K562 (cell line): ENCODE measurements at regions not wholly inside any gene's neighbourhood (a gene's known extent, or its start where the extent isn't known, plus 50 kb on each side); places are given as distances from the start of the nearest gene placed in this dataset.

Experiments used
- ATAC-seq: fragments of 200-7000 bp; cut with Tn5 transposase; 3 replicates; pipeline ENCODE4 v1.9.1; 2020; ENCODE audit warnings: moderate library complexity
- BruUV-seq: library from RNA; stranded (reverse); fragments of 400-500 nt; replicated peaks from 2 replicates; lab custom pipeline; 2021; lab: Mats Ljungman, UMichigan
- CTCF ChIA-PET: fragments of 300-600 bp; formaldehyde crosslinking; extraction: SDS; loops from one replicate; lab custom pipeline; 2021; ENCODE audit warnings: low intra/inter-chr PET ratio; lab: Yijun Ruan, JAX
- POLR2A ChIA-PET: fragments of 300-600, 350-650 bp; sonication (Branson Sonifier 250); formaldehyde crosslinking; extraction: SDS; loops from one replicate; lab custom pipeline; 2021; ENCODE audit warnings: antibody characterized with exemption, inconsistent platforms; lab: Yijun Ruan, JAX
- DNase-seq, 4 experiments: peaks; one replicate each; pipeline versions ENCODE4 v3.0.0 to v3.0.0-alpha.2; 2011 to 2018; ENCODE audit warnings: low spot score in 3 of 4, mixed read lengths in 3 of 4; ENCODE audit errors: extremely low read depth in 1 of 4
- FAIRE-seq: peaks from 2 replicates; lab custom pipeline; 2011; peaks lifted over from hg19 to GRCh38; lab: Jason Lieb, UNC
- H2AFZ ChIP-seq: 2 replicates; pipeline ENCODE4 v1.6.0; 2011; ENCODE audit warnings: low read depth, low read length, control low read depth, inconsistent platforms
- H3K27ac ChIP-seq: fragments of 200-600 bp; 3 replicates; pipeline ENCODE4 v1.8.0; 2011; ENCODE audit warnings: low read depth, mild to moderate bottlenecking, control low read depth, inconsistent platforms, low read length, moderate library complexity, mixed read lengths; ENCODE audit errors: extremely low read depth
- H3K27me3 ChIP-seq, 2 experiments: fragments of 300-600 bp in 1 of 2; 2 replicates in 1 of 2; 3 replicates in 1 of 2; pipeline versions ENCODE4 v1.6.0 to v1.8.0; 2011; ENCODE audit warnings: inconsistent platforms in 2 of 2, low read length in 2 of 2, mild to moderate bottlenecking in 1 of 2, mixed read lengths in 1 of 2, moderate library complexity in 1 of 2; ENCODE audit not compliant: control insufficient read depth in 2 of 2, insufficient read depth in 2 of 2
- H3K36me3 ChIP-seq: fragments of 300-600 bp; 3 replicates; pipeline ENCODE4 v1.8.0; 2011; ENCODE audit warnings: mild to moderate bottlenecking, low read length, inconsistent platforms; ENCODE audit not compliant: control insufficient read depth, insufficient read depth
- H3K4me1 ChIP-seq, 2 experiments: fragments of 200-600 bp in 1 of 2; replicated peaks in 1 of 2; 2 replicates in 1 of 2; 3 replicates in 1 of 2; pipeline versions ENCODE4 v1.5.1 to v1.8.0; 2011; ENCODE audit warnings: inconsistent platforms in 2 of 2, low read length in 2 of 2, mild to moderate bottlenecking in 1 of 2, mixed read lengths in 1 of 2, moderate library complexity in 1 of 2; ENCODE audit not compliant: control insufficient read depth in 2 of 2, insufficient read depth in 2 of 2
- H3K4me2 ChIP-seq: 2 replicates; pipeline ENCODE4 v1.6.1; 2011; ENCODE audit warnings: low read length, control low read depth, inconsistent platforms, mixed read lengths; ENCODE audit not compliant: insufficient read depth
- H3K4me3 ChIP-seq: fragments of 200-600 bp; sonication (generic), shearing (Covaris generic); 2 replicates; pipeline ENCODE4 v1.5.1; 2016; ENCODE audit warnings: control low read depth, inconsistent platforms
- H3K79me2 ChIP-seq: fragments of 200-600 bp; 3 replicates; pipeline ENCODE4 v1.8.0; 2011; ENCODE audit warnings: low read length, inconsistent platforms; ENCODE audit not compliant: control insufficient read depth, insufficient read depth
- H3K9ac ChIP-seq, 2 experiments: 2 replicates each; pipeline versions ENCODE4 v1.6.0 to v1.6.1; 2011; ENCODE audit warnings: low read depth in 2 of 2, low read length in 2 of 2, control low read depth in 1 of 2, inconsistent platforms in 1 of 2, mild to moderate bottlenecking in 1 of 2, mixed read lengths in 1 of 2; ENCODE audit not compliant: insufficient read depth in 1 of 2
- H3K9me1 ChIP-seq: one replicate; pipeline ENCODE4 v1.6.0; 2011; ENCODE audit warnings: inconsistent platforms, mild to moderate bottlenecking, low read length, moderate library complexity; ENCODE audit not compliant: control insufficient read depth, insufficient read depth
- H3K9me3 ChIP-seq: replicated peaks from 2 replicates; pipeline ENCODE4 v1.5.1; 2011; ENCODE audit warnings: low read depth, low read length, inconsistent platforms; ENCODE audit not compliant: control insufficient read depth, insufficient read depth
- H4K20me1 ChIP-seq: replicated peaks from 2 replicates; pipeline ENCODE4 v1.6.1; 2011; ENCODE audit warnings: low read length, inconsistent platforms, mixed read lengths; ENCODE audit not compliant: control insufficient read depth, insufficient read depth
- ATF6 ChIP-seq: sonication (generic); formaldehyde crosslinking; IDR thresholded peaks from 2 replicates; pipeline ENCODE4 v1.4.0; 2020; ENCODE audit warnings: mild to moderate bottlenecking, missing genetic modification reagents
- BCL6 ChIP-seq: fragments of 250-450 bp; sonication (Bioruptor Pico); IDR thresholded peaks from 2 replicates; pipeline ENCODE4 v1.4.0; 2020
- BCOR ChIP-seq: fragments of 450-650 bp; IDR thresholded peaks from 2 replicates; pipeline ENCODE4 v1.6.1; 2016
- CBX8 ChIP-seq: fragments of 200-600 bp; sonication (generic); IDR thresholded peaks from 2 replicates; pipeline ENCODE4 v1.6.1; 2012; ENCODE audit warnings: borderline replicate concordance, mixed run types, low read depth, mild to moderate bottlenecking, moderate library complexity, mixed read lengths, low read length, control low read depth, inconsistent platforms; ENCODE audit not compliant: poor library complexity, severe bottlenecking; ENCODE audit errors: extremely low read depth
- ESRRA ChIP-seq: fragments of 450-650 bp; IDR thresholded peaks from 2 replicates; pipeline ENCODE4 v1.6.1; 2014; ENCODE audit warnings: low read depth, mild to moderate bottlenecking, moderate library complexity, borderline replicate concordance
- FOXP1 ChIP-seq: sonication (generic); formaldehyde crosslinking; IDR thresholded peaks from 2 replicates; pipeline ENCODE4 v1.8.0; 2022; ENCODE audit warnings: mild to moderate bottlenecking, missing genetic modification reagents
- FUS ChIP-seq: fragments of 200-400 bp; formaldehyde crosslinking; optimal IDR thresholded peaks from 2 replicates; pipeline ENCODE3; 2017; ENCODE audit warnings: low read depth, low read length
- JUN ChIP-seq, 2 experiments: sonication (generic) in 1 of 2; formaldehyde crosslinking in 1 of 2; IDR thresholded peaks; 2 replicates each; pipeline versions ENCODE4 v1.6.1 to v1.8.0; 2012 to 2022; ENCODE audit warnings: borderline replicate concordance in 2 of 2, mild to moderate bottlenecking in 2 of 2, improper control_type of control experiment in 1 of 2, low read depth in 1 of 2, low read length in 1 of 2, missing genetic modification reagents in 1 of 2
- KDM1A ChIP-seq, 2 experiments: fragments of 450-650 bp; IDR thresholded peaks; 2 replicates each; pipeline ENCODE4 v1.6.1; 2016; ENCODE audit warnings: mild to moderate bottlenecking in 2 of 2
- MCM7 ChIP-seq, 2 experiments: fragments of 450-650 bp; IDR thresholded peaks; 2 replicates each; pipeline ENCODE4 v1.6.1; 2016 to 2018
- MYBL2 ChIP-seq, 2 experiments: fragments of 450-650 bp in 1 of 2; sonication (generic) in 1 of 2; formaldehyde crosslinking in 1 of 2; IDR thresholded peaks; 2 replicates each; pipeline versions ENCODE4 v1.6.1 to v1.8.1; 2017 to 2022; ENCODE audit warnings: borderline replicate concordance in 1 of 2, inconsistent platforms in 1 of 2, low read depth in 1 of 2, mild to moderate bottlenecking in 1 of 2, missing genetic modification reagents in 1 of 2, moderate library complexity in 1 of 2
- PHB2 ChIP-seq: fragments of 450-650 bp; IDR thresholded peaks from 2 replicates; pipeline ENCODE4 v1.6.1; 2017; ENCODE audit warnings: low read depth
- PHF8 ChIP-seq: fragments of 200-600 bp; sonication (generic); IDR thresholded peaks from 2 replicates; pipeline ENCODE4 v1.6.1; 2012; ENCODE audit warnings: mixed run types, mild to moderate bottlenecking, inconsistent platforms, low read length, moderate library complexity, borderline replicate concordance
- STAT5B ChIP-seq: fragments of 250-450 bp; sonication (Bioruptor Pico); IDR thresholded peaks from 2 replicates; pipeline ENCODE4 v1.8.0; 2021; ENCODE audit warnings: mild to moderate bottlenecking, inconsistent platforms
- TEAD4 ChIP-seq, 2 experiments: sonication (generic) in 1 of 2; formaldehyde crosslinking in 1 of 2; IDR thresholded peaks; 2 replicates each; pipeline versions ENCODE4 v1.6.1 to v1.8.0; 2012 to 2022; ENCODE audit warnings: borderline replicate concordance in 1 of 2, inconsistent platforms in 1 of 2, low read length in 1 of 2, mild to moderate bottlenecking in 1 of 2, missing genetic modification reagents in 1 of 2
- ZBTB9 ChIP-seq: fragments of 450-650 bp; formaldehyde crosslinking; IDR thresholded peaks from 2 replicates; pipeline ENCODE4 v1.4.0; 2020; ENCODE audit warnings: mild to moderate bottlenecking, moderate library complexity
- ZNF444 ChIP-seq: fragments of 250-450 bp; sonication (Bioruptor Pico); IDR thresholded peaks from 2 replicates; pipeline ENCODE4 v1.4.0; 2020; ENCODE audit warnings: mild to moderate bottlenecking, moderate library complexity
- ZNF764 ChIP-seq: fragments of 250-450 bp; sonication (Bioruptor Pico); IDR thresholded peaks from 2 replicates; pipeline ENCODE4 v1.4.0; 2020; ENCODE audit warnings: low read depth, mild to moderate bottlenecking, moderate library complexity
- ZNF79 ChIP-seq: fragments of 250-450 bp; sonication (Bioruptor Pico); IDR thresholded peaks from 2 replicates; pipeline ENCODE4 v1.4.0; 2020; ENCODE audit warnings: low read depth, mild to moderate bottlenecking, moderate library complexity
- WGBS: fragments of 100-300 bp; shearing (Covaris generic); methylation state at CpG from one replicate; pipeline ENCODE4 v1.1.6; 2016; ENCODE audit warnings: low coverage, mixed read lengths; ENCODE audit not compliant: insufficient coverage; ENCODE audit errors: missing lambda C conversion rate; 5-methylcytosine and 5-hydroxymethylcytosine counted together
- in situ Hi-C: fragments of 300-500 bp; cut with MboI; formaldehyde crosslinking; loops from 4 replicates; pipeline ENCODE4 v1.15.0; 2018; ENCODE audit warnings: inconsistent platforms, mixed read lengths
- intact Hi-C: fragments of 100-400 bp; cut with micrococcal nuclease; formaldehyde crosslinking; loops from 2 replicates; pipeline ENCODE4 v1.14.2; 2022

- Histone ChIP-seq H4K20me1 (no peaks in the 10 kb centered on the region), H3K27ac (no peak overlapping the region), H3K36me3 (no peaks in the 10 kb centered on the region), H3K4me3 (no peak overlapping the region), H3K9me1 (no peaks in the 10 kb centered on the region), H3K79me2 (no peaks in the 10 kb centered on the region), H3K4me1 (no peaks in the 10 kb centered on the region; a peak in 2 of 5 replicates), H3K27me3 (no peaks in the 10 kb centered on the region), H3K4me2 (no peak overlapping the region), H2AFZ (no peak overlapping the region), H3K9me3 (no peaks in the 10 kb centered on the region), H3K9ac (no peak overlapping the region)
- no TSS peak for BruUV-seq
- 33% methylated on average over 3 of the region's 3 CpGs for WGBS
- POLR2A ChIA-PET, result no interaction called here
- in situ Hi-C loops (no loop called here), intact Hi-C loops (no loop called here)
- DNase-seq, result no peak
- CTCF ChIA-PET, result no interaction called here
- no peak for TF ChIP-seq PHB2
- TF ChIP-seq ZNF444 (CRISPR knock-in tag), result no peak
- no peak for TF ChIP-seq ESRRA
- no peak for TF ChIP-seq FOXP1
- no peak for TF ChIP-seq STAT5B (CRISPR knock-in tag)
- TF ChIP-seq ATF6 (CRISPR knock-in tag), result no peak
- TF ChIP-seq ZBTB9 (CRISPR knock-in tag), result no peak
- TF ChIP-seq PHF8, result no peak
- TF ChIP-seq MYBL2 (IDR thresholded peaks at IDR 0.05; ENCODE audit: low read depth), result no peak
- TF ChIP-seq MYBL2 (CRISPR knock-in tag; IDR thresholded peaks at IDR 0.05; ENCODE audit: borderline replicate concordance), result no peak
- TF ChIP-seq KDM1A (IDR thresholded peaks at IDR 0.05), result no peak
- no peak for TF ChIP-seq ZNF79 (CRISPR knock-in tag)
- TF ChIP-seq CBX8, result no peak
- TF ChIP-seq FUS, result no peak
- TF ChIP-seq TEAD4 (IDR thresholded peaks at IDR 0.05; ENCODE audit: low read length), result no peak
- no peak for TF ChIP-seq TEAD4 (CRISPR knock-in tag; IDR thresholded peaks at IDR 0.05; ENCODE audit: borderline replicate concordance)
- TF ChIP-seq JUN (IDR thresholded peaks at IDR 0.05; ENCODE audit: borderline replicate concordance, low read depth, low read length), result no peak
- no peak for TF ChIP-seq JUN (CRISPR knock-in tag; IDR thresholded peaks at IDR 0.05; ENCODE audit: borderline replicate concordance)
- no peak for TF ChIP-seq MCM7 (IDR thresholded peaks at IDR 0.05)
- no peak for TF ChIP-seq BCL6 (CRISPR knock-in tag)
- TF ChIP-seq BCOR, result no peak
- TF ChIP-seq ZNF764 (CRISPR knock-in tag), result no peak
- no peak for FAIRE-seq
- no peak for ATAC-seq
Observed at GRCh38 chr2:200033929-200034328, 78.5 kb downstream of the MAIP1 start.
